ENCODE measurements at regions not wholly inside any gene's neighbourhood (a gene's known extent, or its start where the extent isn't known, plus 50 kb on each side); places are given as distances from the start of the nearest gene placed in this dataset.

DNA sequence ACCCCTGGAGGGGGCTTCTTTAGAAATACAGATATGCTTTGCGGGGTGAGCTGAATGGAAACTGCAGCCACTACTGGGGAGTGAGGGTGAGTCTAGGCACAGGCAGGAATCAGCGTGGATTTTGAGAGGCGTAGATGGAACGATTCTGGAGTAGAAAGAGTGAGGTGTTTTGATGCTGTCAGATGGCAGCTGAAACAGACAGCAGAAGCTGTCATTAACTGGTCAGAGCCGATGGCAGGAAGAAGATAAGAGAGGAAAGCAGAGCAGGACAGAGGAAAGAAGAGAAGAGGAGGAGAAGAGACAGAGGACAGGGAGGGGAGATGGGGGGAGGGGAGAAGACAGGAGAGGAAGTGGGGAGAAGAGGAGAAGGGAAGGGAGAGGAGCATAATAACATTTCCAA is 138.5 kb downstream of the LRIG2 start:
- DNase-seq (ENCODE audit: low spot score): no peak
- peaks cover 12% of the 10 kb centered on the region for H3K4me1 Mint-ChIP-seq
- ATAC-seq: no peak
- H3K36me3 Mint-ChIP-seq: peaks cover 27% of the 10 kb centered on the region
- TF ChIP-seq TCF7 (CRISPR knock-in tag; IDR thresholded peaks at IDR 0.05; ENCODE audit: low read depth): no peak
- TF ChIP-seq, protein P1, sequence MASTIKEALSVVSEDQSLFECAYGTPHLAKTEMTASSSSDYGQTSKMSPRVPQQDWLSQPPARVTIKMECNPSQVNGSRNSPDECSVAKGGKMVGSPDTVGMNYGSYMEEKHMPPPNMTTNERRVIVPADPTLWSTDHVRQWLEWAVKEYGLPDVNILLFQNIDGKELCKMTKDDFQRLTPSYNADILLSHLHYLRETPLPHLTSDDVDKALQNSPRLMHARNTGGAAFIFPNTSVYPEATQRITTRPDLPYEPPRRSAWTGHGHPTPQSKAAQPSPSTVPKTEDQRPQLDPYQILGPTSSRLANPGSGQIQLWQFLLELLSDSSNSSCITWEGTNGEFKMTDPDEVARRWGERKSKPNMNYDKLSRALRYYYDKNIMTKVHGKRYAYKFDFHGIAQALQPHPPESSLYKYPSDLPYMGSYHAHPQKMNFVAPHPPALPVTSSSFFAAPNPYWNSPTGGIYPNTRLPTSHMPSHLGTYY (CRISPR knock-in tag; IDR thresholded peaks at IDR 0.05): no peak
- TF ChIP-seq CREM (CRISPR knock-in tag; IDR thresholded peaks at IDR 0.05): no peak
- TF ChIP-seq ATF1 (CRISPR knock-in tag; IDR thresholded peaks at IDR 0.05): no peak
- TF ChIP-seq, protein P2, sequence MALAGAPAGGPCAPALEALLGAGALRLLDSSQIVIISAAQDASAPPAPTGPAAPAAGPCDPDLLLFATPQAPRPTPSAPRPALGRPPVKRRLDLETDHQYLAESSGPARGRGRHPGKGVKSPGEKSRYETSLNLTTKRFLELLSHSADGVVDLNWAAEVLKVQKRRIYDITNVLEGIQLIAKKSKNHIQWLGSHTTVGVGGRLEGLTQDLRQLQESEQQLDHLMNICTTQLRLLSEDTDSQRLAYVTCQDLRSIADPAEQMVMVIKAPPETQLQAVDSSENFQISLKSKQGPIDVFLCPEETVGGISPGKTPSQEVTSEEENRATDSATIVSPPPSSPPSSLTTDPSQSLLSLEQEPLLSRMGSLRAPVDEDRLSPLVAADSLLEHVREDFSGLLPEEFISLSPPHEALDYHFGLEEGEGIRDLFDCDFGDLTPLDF (CRISPR knock-in tag; IDR thresholded peaks at IDR 0.05): no peak
- TF ChIP-seq NR2C2 (CRISPR knock-in tag; IDR thresholded peaks at IDR 0.05): no peak
- TF ChIP-seq, protein P3, sequence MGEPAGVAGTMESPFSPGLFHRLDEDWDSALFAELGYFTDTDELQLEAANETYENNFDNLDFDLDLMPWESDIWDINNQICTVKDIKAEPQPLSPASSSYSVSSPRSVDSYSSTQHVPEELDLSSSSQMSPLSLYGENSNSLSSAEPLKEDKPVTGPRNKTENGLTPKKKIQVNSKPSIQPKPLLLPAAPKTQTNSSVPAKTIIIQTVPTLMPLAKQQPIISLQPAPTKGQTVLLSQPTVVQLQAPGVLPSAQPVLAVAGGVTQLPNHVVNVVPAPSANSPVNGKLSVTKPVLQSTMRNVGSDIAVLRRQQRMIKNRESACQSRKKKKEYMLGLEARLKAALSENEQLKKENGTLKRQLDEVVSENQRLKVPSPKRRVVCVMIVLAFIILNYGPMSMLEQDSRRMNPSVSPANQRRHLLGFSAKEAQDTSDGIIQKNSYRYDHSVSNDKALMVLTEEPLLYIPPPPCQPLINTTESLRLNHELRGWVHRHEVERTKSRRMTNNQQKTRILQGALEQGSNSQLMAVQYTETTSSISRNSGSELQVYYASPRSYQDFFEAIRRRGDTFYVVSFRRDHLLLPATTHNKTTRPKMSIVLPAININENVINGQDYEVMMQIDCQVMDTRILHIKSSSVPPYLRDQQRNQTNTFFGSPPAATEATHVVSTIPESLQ (CRISPR knock-in tag; IDR thresholded peaks at IDR 0.05): no peak
- TF ChIP-seq ELF4 (CRISPR knock-in tag; IDR thresholded peaks at IDR 0.05; ENCODE audit: low read depth): no peak
- TF ChIP-seq, protein P4, sequence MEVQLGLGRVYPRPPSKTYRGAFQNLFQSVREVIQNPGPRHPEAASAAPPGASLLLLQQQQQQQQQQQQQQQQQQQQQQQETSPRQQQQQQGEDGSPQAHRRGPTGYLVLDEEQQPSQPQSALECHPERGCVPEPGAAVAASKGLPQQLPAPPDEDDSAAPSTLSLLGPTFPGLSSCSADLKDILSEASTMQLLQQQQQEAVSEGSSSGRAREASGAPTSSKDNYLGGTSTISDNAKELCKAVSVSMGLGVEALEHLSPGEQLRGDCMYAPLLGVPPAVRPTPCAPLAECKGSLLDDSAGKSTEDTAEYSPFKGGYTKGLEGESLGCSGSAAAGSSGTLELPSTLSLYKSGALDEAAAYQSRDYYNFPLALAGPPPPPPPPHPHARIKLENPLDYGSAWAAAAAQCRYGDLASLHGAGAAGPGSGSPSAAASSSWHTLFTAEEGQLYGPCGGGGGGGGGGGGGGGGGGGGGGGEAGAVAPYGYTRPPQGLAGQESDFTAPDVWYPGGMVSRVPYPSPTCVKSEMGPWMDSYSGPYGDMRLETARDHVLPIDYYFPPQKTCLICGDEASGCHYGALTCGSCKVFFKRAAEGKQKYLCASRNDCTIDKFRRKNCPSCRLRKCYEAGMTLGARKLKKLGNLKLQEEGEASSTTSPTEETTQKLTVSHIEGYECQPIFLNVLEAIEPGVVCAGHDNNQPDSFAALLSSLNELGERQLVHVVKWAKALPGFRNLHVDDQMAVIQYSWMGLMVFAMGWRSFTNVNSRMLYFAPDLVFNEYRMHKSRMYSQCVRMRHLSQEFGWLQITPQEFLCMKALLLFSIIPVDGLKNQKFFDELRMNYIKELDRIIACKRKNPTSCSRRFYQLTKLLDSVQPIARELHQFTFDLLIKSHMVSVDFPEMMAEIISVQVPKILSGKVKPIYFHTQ (CRISPR knock-in tag; IDR thresholded peaks at IDR 0.05): no peak
- TF ChIP-seq HMGA2 (CRISPR knock-in tag; IDR thresholded peaks at IDR 0.05): no peak
- TF ChIP-seq, protein P5, sequence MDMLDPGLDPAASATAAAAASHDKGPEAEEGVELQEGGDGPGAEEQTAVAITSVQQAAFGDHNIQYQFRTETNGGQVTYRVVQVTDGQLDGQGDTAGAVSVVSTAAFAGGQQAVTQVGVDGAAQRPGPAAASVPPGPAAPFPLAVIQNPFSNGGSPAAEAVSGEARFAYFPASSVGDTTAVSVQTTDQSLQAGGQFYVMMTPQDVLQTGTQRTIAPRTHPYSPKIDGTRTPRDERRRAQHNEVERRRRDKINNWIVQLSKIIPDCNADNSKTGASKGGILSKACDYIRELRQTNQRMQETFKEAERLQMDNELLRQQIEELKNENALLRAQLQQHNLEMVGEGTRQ (CRISPR knock-in tag; IDR thresholded peaks at IDR 0.05): no peak
- no peak for TF ChIP-seq TEAD4 (CRISPR knock-in tag; IDR thresholded peaks at IDR 0.05)
- TF ChIP-seq, protein P6, sequence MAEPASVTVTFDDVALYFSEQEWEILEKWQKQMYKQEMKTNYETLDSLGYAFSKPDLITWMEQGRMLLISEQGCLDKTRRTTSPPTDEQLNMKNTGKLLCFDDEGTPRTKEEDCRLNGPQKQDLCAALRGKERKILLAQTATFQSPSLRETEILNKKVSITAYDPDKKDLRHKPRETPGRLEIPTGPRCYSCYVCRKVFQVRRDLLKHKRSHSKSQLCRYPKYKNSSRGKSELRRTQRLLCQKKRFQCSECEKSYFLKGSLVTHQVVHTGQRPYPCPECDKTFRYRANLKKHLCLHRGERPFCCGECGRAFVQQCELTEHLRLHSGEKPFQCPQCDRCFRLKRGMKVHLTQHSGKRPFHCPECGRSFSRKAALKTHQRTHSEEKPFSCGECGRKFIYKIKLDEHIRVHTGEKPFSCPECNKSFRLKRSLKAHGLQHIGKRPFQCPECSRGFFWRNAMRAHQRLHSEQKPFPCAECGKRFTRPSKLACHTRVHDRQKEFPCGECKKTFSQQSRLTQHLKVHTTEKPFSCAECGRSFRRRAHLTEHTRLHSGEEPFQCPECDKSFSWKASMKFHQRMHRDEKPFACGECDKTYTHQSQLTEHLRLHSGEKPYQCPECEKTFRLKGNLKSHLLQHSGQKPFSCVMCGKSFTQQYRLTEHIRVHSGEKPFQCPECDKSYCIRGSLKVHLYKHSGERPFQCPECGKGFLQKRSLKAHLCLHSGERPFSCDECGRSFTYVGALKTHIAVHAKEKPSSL (CRISPR knock-in tag; conservative IDR thresholded peaks at IDR 0.05): no peak
- no peak for TF ChIP-seq ZNF138 (CRISPR knock-in tag; conservative IDR thresholded peaks at IDR 0.05)
- no peak for TF ChIP-seq RELA (CRISPR knock-in tag; IDR thresholded peaks at IDR 0.05; ENCODE audit: borderline replicate concordance)
- no peak for TF ChIP-seq NFATC4 (CRISPR knock-in tag; IDR thresholded peaks at IDR 0.05)
- TF ChIP-seq, protein P7, sequence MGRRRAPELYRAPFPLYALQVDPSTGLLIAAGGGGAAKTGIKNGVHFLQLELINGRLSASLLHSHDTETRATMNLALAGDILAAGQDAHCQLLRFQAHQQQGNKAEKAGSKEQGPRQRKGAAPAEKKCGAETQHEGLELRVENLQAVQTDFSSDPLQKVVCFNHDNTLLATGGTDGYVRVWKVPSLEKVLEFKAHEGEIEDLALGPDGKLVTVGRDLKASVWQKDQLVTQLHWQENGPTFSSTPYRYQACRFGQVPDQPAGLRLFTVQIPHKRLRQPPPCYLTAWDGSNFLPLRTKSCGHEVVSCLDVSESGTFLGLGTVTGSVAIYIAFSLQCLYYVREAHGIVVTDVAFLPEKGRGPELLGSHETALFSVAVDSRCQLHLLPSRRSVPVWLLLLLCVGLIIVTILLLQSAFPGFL (CRISPR knock-in tag; IDR thresholded peaks at IDR 0.05; ENCODE audit: borderline replicate concordance): no peak
- TF ChIP-seq, protein P8, sequence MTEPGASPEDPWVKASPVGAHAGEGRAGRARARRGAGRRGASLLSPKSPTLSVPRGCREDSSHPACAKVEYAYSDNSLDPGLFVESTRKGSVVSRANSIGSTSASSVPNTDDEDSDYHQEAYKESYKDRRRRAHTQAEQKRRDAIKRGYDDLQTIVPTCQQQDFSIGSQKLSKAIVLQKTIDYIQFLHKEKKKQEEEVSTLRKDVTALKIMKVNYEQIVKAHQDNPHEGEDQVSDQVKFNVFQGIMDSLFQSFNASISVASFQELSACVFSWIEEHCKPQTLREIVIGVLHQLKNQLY (CRISPR knock-in tag; IDR thresholded peaks at IDR 0.05): no peak
- TF ChIP-seq ZNF423 (CRISPR knock-in tag; IDR thresholded peaks at IDR 0.05): no peak
- TF ChIP-seq, protein P9, sequence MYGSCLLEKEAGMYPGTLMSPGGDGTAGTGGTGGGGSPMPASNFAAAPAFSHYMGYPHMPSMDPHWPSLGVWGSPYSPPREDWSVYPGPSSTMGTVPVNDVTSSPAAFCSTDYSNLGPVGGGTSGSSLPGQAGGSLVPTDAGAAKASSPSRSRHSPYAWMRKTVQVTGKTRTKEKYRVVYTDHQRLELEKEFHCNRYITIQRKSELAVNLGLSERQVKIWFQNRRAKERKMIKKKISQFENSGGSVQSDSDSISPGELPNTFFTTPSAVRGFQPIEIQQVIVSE (CRISPR knock-in tag; IDR thresholded peaks at IDR 0.05; ENCODE audit: borderline replicate concordance): no peak
- H3K4me3 Mint-ChIP-seq: no peak overlapping the region
- ChIA-PET POLR2A (no interaction called here), CTCF (interaction anchor here (0.6 to 3.1 kb wide), 3 partner anchors 8 to 467 kb away, joined by 3 to 21 read pairs (median 3); no protein-coding TSS in a partner anchor)
- peaks cover 3% of the 10 kb centered on the region; the same call in 1 of the 2 replicates for H3K27me3 Mint-ChIP-seq (ENCODE audit: low read depth)
- H3K9me3 Mint-ChIP-seq: peaks cover 33% of the 10 kb centered on the region
- no peak overlapping the region for H3K27ac Mint-ChIP-seq

Data from WTC11 (cell line).